ENCODE measurements at regions not wholly inside any gene's neighbourhood (a gene's known extent, or its start where the extent isn't known, plus 50 kb on each side); places are given as distances from the start of the nearest gene placed in this dataset.
"Not testable (repeated sequence)": the region's sequence is repeated elsewhere in the genome, so short reads cannot be mapped to it uniquely, and the experiment has no call there.

DNA sequence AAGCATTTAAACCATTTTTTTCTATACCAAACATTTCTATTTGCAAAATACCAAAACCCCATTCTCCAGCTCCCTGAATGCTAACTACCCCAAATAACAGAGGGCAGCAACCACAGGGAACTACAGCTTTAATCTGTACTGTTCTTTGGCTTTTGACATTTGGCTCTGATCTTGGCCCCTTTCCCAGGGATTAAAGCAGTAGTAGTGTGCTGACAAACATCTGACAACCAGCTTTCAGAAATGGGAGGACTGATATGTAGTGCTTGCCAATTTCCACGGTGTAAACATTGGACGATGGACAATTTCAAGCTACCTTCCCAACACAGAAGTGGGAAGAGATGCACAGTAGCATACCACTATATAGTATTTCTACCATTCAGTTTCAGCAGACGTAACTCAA is 88.4 kb upstream of the TEAD1 start:
- DNase-seq: no peak

GRCh38 chr11:12587333-12587991 is 86.8 kb upstream of the TEAD1 start:
- peak; percentile 3 for DNase-seq

DNA sequence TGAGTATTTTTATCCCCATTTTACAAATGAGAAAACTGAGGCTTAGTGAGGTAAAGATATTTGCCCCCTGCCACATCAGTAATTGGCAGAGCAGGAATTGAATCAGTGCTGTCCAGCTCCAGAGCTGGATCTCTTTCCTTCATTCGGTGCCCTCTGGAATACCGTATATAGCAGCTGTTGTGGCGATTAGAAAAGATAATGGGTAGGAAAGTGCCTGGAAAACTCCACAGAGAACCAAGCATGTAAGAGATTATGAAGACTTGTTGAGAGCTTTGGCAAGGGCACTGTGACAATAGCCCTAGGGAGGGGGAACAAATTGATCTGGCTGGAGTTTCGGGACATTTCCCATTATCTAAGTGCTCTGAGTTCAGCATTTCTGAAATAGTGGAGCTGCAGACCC is 82.5 kb upstream of the TEAD1 start:
- no peak for DNase-seq

- no peak for DNase-seq
Measured at GRCh38 chr11:12592283-12592682, 81.9 kb upstream of the TEAD1 start.

GRCh38 chr11:12595089-12595847 is 79.0 kb upstream of the TEAD1 start:
- DNase-seq: not testable (repeated sequence)

DNA sequence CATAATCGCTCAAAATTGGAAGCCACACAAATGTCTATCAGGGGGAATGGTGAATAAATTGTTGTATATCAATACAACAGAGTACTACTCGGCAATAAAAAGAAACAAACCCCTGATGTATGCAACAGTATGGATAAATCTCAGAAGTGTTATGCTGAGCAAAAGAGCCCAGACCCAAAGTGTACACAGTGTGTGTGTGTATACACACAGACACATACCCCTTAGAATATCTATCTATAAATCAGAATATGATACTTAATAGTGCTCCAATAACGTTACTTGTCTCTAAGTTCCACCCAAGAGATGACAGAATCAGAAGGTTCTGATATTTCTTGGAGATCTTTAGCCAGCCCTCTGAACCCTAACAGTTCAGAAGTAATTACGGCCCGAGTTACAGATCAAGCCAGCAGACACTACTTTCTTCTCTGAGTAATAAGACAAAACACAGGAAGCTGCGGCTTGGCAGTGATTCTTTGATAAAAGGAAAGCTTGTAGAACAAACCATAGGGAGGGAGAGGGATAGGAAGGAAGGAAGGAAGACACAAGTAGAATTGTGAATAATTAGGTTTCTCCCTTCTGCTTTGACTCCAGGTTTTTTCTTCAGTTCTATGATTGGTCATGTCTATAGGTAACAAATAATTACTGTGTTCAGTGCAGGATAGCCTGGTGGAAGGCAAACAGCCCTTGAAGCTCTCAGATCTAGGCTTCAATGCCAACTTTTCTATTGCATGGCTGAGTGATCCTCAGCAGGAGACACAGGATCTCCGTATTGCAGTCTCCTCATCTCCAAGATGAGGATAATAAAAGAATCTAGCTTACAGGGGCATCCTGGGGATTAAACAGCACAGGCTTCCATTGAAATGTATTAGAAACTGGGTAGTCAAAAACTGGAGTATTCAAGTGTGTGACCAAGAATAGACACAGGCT is 75.6 kb upstream of the TEAD1 start:
- no peak for DNase-seq

- peak; percentile 50 for DNase-seq
Measured at GRCh38 chr11:12599408-12600143, 74.6 kb upstream of the TEAD1 start.

DNA sequence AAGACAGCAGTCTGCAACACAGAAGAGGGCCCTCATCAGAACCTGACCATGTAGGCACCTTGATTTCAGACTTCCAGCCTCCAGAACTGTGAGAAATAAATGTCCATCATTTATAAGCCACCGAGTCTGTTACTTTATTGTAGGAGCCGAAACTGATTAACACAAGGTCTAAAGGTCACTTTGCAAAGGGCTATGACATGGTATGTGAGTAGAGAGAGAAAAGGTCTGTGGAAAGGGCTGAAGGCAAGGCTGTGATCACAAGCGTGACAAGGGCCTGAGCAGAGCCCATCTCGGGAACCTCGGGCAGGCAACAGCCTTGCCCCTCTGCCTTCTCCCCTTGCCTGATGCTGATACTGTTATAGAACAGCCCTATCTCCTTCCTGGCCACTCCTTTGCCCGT is 73.4 kb upstream of the TEAD1 start:
- no peak for DNase-seq

DNA sequence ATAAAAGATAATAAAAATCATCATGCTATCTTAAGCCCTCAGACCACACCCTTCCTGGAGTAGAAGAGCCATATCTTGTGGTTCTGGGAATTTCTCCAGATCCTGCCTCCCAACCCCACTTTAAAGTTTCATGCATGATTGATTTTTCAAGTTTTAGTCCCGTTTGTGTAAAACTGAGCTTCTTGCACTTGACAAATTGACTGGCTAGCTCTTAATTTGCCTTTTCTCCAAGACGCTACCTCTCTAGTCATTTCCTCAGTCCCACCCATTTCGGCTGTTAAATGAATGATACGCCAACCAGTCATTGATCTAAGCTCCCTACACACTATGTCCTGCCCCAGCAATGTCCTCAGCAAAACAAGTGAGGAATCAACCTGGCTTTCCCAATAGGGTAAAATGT is 71.8 kb upstream of the TEAD1 start:
- DNase-seq: no peak

- no peak for DNase-seq
Measured at GRCh38 chr11:12603143-12604088, 70.8 kb upstream of the TEAD1 start.

DNA sequence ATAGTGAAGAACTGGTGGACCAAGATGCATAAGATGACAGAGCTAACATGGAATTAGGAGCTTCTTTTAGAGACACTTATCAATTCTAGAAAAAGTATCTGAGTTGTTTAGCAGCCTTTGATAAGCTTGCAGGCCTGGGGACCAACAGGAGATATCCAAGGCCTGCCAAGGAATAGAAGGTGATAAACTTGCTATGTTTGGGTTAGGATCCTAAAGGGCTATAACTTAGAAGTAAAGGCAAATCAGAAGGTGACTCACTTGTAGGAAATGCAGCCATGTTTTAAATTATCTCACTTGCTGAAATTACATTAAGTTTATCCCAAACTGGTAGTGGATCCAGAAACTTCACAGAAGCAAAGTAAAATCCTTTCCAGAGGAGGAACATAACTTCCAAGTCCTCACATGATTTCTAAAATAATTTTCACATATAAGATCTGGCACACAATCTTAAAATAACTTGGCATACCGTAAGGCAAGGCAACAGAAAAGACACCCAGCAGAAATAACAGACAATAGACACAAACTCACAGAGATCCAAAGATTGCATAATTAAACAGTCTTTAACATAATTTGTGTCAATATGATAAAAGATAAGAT is 69.6 kb upstream of the TEAD1 start:
- DNase-seq: no peak

- no peak for DNase-seq
Measured at GRCh38 chr11:12606597-12606996, 67.6 kb upstream of the TEAD1 start.

DNA sequence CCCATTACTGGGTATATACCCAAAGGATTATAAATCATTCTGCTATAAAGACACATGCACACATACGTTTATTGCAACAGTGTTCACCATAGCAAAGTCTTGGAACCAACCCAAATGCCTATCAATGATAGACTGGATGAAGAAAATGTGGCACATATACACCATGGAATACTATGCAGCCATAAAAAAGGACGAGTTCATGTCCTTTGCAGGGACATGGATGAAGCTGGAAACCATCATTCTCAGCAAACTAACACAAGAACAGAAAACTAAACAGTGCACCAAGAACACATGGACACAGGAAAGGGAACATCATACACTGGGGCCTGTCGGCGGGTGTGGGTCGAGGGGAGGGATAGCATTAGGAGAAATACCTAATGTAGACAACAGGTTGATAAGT is 65.5 kb upstream of the TEAD1 start:
- DNase-seq: not testable (repeated sequence)

GRCh38 chr11:12611352-12611751 is 62.9 kb upstream of the TEAD1 start:
- no peak for DNase-seq

DNA sequence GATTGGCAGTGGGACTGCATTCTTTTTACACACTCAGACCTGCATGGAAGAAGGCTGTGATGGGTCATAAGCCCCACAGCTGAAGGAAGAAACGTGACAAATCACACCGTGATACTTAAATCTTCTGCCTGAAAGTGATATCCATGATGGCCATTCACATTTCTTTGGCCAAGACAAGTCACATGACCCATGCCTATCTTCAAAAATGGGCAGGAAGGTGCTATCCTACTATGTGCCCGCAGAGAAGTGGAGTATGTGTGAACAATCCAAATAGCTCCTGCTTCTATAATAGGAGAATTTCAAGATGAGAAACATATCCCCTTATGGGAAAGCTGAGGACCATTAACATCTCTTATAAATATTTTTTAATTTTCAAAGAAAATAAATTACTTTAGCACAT is 56.6 kb upstream of the TEAD1 start:
- DNase-seq: no peak

GRCh38 chr11:12618743-12619540 is 55.3 kb upstream of the TEAD1 start:
- no peak for DNase-seq

DNA sequence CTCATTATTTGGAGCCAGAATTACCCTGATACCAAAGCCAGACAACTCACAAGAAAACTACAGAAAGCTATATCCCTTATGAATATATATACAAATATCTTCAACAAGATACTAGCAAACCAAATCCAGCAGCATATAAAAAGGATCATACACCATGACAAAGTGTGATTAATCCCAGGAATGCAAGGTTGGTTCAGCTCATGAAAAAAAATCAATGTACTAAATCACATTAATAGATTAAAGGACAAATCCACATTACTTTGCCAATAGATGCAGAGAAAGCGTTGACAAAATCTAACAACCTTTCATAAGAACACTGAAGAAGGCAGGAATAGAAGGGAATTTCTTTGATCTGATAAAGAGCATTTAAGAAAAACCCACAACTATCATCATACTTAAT is 50.4 kb upstream of the TEAD1 start:
- no peak for DNase-seq
